NCI-H2029 treated with DMSO at 0.1 percent for 48 hours (cell line): ENCODE measurements at regions not wholly inside any gene's neighbourhood (a gene's known extent, or its start where the extent isn't known, plus 50 kb on each side); places are given as distances from the start of the nearest gene placed in this dataset.

ENCODE experiments used
- DNase-seq: peaks from one replicate; lab custom pipeline; 2025; lab: John Stamatoyannopoulos, UW

- no peak for DNase-seq
Measured at GRCh38 chr7:35536396-35536826, 158.5 kb downstream of the HERPUD2 start.

DNA sequence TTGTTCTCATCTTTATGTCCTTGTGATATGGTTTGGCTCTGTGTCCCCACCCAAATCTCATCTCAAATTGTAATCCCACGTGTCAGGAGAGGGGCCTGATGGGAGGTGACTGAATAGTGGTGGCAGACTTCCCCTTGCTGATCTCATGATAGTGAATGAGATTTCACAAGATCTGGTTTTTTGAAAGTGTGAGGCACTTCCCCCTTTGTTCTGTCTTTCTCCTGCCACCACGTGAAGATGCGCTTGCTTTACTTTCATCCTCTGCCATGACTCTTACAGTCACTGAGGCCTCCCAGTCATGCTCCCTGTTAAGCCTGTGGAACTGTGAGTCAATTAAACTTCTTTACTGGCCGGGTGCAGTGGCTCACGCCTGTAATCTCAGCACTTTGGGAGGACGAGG lies 161.0 kb downstream of the HERPUD2 start:
- DNase-seq: no peak

DNA sequence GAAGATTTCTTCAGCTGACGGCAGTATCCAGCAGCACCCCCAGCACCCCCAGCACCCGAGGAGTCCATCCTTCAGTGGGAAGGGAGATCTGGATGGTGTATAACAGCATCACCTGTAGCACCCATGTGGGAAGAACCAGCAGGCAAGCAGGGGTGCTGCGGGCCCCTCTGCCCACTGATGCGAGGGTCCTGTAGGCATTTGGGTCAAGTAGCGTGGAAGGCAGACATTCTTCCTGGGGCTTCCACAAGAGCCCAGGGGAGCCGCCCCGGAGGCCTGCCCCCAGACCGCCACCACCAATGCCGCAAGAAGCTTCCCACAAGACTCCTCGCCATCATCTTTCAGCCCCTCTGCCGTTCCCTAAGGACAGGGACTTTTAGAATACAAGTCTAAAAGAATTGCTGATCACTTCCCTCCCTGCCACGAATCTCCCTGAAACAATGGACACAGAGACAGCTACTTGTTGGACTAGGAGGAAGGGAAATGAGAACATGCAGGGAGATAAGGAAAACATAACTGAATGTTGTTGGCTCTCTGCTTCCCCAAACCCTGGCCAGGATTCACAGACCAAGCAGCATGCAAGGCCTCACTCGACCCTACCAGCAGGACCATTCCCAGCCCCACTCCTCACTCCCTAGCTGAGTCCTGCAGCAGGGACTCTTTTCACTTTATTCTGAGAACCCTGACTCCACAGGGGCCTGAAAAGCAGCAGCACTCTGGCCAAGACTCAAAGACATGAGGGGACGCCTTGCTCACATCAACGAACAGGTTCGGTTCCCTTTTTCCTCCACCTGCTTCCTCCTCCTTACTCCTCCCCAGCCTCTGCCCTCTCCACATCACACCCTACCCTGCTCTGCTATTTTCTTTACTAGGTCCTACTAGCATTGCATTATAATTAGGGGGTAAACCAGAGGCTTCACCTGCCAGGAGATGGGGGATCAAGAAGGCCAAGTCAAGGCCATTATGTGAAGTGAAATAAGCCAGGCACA lies 164.5 kb downstream of the HERPUD2 start:
- DNase-seq: no peak

GRCh38 chr7:35529713-35530112 lies 165.2 kb downstream of the HERPUD2 start:
- DNase-seq: no peak

DNA sequence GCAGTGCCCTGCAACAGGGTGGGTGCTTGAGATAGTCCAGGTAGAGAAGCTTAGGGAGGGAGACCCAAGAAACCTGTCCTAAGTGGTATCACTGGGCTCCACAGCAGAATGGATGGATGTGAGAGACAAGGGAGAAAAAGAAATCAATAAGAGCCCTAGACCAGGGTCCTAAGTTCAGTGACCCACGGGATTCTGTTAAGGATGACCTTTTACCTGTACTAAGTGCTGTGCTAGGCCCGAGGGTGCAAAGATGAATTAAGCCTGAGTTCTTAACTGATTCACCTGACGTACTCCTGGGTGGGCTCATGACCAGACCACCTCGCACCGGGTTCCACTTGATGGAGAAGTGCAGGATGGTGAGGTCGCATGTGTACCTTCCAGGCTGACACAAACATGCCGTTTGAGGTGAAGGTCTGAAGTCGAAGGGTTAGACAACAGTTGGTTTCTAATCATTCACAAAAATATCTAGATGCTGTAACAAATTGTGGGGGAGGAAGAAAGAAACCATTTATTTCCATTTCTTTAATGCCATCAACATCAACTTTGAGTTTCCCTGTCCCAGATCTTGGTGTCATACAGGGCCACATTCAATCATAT lies 166.5 kb downstream of the HERPUD2 start:
- no peak for DNase-seq

DNA sequence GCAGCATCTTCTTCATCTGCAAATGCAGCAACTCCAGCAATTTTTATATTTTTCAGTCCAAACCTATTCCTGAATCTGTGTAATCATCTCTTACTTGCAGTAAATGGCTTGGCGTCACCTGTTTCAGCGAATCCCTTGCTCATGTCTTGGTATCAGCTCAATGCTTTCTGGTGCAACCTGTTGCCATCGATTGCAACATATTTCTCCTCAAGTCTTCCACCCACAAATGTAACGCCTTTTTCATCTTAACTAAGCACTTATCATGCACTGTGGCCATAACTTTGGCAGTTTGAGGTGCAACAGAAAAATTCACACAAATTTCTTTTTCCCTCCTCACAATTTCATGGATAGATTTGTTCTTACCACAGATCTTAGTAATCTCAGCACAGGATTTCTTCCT lies 168.3 kb downstream of the HERPUD2 start:
- DNase-seq: no peak

GRCh38 chr7:35524112-35524804 lies 170.7 kb downstream of the HERPUD2 start:
- no peak for DNase-seq

GRCh38 chr7:35523292-35523691 lies 171.6 kb downstream of the HERPUD2 start:
- no peak for DNase-seq

- DNase-seq: no peak
Measured at GRCh38 chr7:35522697-35523096, 172.2 kb downstream of the HERPUD2 start.

DNA sequence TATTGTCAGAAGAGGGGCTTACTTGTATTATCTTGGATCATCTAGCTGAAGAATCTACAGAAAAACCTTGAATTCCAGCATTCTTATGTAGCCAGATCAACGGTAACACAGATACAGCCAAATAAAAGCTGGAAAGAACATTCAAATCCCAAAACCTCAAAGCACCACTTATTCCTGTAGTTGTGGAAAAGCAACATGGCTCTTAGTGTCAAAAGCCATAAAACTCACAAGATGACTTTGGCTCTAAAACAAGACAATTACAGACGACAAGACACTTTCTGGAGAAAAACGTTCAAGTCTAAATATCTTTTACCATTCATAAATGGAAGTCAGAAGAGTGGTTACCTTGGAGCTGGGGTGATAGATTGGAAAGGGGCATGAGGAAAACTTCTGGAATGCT lies 173.0 kb downstream of the HERPUD2 start:
- DNase-seq: no peak

DNA sequence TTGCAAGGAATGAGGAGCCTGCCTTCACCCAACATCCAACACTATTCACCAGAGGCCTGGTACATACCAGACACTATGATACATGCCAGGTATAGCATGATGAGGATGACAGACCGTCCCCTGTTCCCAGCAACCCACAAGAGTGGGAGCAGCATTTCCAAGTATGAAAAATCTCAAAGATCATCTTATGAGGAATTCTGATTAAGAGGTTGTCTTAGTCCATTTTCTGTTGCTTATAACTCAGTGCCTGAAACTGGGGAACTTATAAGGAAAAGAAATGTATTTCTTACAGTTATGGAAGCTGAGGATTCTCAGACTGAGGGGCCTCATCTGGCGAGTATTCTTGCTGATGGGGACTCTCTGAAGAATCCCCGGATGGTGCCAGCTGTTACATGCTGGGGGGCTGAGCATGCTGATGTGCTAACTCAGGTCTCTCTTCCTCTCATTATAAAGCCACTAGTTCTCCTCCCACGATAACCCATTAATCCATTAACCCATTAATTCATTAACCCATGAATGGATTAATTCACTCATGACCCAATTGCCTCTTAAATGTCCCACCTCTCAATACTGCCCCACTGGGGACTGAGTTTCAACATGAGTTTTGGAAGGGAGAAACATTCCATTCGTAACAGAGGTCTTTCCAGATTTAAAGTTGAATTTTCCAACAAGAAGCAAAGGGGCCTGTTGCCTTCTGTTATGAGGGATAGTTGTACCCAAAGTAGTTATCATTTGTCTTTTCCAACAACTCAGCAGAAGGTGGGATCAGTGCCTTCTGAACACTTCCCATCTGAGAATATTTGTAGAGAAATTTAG lies 173.9 kb downstream of the HERPUD2 start:
- no peak for DNase-seq

- DNase-seq: peak; percentile 20
Measured at GRCh38 chr7:35519971-35520809, 174.7 kb downstream of the HERPUD2 start.

GRCh38 chr7:35518767-35519166 lies 176.2 kb downstream of the HERPUD2 start:
- DNase-seq: no peak

GRCh38 chr7:35516498-35516897 lies 178.4 kb downstream of the HERPUD2 start:
- no peak for DNase-seq

DNA sequence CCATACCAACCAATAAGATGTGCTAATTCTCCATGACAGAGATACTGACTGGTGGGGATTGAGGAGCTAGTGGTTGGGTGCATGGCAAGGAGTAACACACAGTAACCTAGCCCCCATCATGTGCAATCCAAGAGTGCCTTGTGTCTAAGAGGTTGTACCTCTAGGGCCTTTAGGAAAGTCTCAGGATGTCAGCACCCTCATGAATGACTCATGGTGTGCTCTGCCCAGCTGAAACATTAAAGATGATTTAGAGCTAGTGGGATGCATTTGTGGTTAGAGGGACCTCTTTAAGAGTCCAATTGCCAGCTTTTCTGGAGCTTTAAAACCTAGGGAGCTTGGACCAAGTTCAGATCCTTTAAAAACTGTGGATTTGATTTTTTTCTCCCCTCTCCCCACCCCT lies 181.1 kb downstream of the HERPUD2 start:
- DNase-seq: no peak

- DNase-seq: no peak
Measured at GRCh38 chr7:35513195-35513594, 181.7 kb downstream of the HERPUD2 start.

- no peak for DNase-seq
Measured at GRCh38 chr7:35512716-35513115, 182.2 kb downstream of the HERPUD2 start.

- DNase-seq: no peak
Measured at GRCh38 chr7:35508623-35509400, 186.1 kb downstream of the HERPUD2 start.

DNA sequence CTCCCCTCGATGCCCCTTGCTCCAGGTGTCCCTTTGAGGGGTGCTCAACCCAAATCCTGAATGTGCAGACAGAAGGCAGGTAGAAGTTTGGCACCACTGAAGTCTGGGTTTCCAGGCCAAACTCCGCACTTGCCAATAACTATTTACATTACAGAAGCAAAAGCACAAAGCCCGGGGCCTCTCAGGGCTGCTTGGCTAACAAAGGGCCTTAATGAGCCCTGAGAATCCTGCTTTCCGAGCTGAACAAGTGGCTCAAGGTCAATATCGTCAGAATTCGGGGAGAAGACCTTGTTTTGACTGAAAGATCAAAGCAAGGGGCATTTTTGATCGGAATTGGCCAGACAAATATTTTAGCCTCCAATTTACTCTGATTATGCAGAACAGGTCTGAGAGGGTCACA lies 189.9 kb downstream of the HERPUD2 start:
- DNase-seq: no peak

DNA sequence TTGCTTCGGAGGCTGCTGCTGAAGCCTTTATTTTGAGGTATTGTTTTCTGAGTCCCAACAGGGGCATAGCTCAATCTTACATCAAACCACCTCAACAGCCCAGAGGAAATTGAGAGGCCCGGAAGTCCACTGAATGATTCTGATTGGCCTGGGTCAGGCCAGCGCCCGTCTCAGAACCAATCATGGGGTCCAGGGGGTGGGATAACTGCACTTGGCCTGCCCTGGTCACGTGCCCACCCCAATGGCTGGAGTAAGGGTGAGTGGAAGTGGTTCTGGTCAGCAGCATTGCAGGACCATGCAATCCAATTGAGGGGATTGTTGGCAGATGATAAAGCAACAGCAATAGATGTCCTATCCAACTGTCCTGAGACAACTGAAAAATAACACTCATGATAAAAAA lies 190.6 kb downstream of the HERPUD2 start:
- DNase-seq: no peak
